ENCODE measurements at regions not wholly inside any gene's neighbourhood (a gene's known extent, or its start where the extent isn't known, plus 50 kb on each side); places are given as distances from the start of the nearest gene placed in this dataset.

DNA sequence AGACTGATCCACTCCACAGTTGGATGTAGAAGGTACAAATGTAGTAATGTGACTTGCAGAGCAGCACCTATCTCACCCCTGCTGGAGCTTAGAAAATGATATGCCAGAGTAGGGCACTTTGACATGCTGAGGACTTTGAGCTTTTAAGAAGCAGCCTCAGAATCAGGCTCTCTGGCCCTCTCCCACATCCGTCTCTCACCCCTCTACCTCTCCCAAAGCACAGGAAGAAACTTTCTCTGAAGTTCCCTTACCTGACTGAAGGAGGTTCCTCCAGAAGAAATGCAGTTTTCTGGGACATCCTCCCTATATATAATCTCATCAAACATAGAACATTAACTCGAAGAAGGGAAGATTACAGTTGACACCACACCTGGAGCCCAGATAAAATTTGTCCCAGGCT is 98.4 kb upstream of the PEX5L start:
- TF ChIP-seq, protein P1, sequence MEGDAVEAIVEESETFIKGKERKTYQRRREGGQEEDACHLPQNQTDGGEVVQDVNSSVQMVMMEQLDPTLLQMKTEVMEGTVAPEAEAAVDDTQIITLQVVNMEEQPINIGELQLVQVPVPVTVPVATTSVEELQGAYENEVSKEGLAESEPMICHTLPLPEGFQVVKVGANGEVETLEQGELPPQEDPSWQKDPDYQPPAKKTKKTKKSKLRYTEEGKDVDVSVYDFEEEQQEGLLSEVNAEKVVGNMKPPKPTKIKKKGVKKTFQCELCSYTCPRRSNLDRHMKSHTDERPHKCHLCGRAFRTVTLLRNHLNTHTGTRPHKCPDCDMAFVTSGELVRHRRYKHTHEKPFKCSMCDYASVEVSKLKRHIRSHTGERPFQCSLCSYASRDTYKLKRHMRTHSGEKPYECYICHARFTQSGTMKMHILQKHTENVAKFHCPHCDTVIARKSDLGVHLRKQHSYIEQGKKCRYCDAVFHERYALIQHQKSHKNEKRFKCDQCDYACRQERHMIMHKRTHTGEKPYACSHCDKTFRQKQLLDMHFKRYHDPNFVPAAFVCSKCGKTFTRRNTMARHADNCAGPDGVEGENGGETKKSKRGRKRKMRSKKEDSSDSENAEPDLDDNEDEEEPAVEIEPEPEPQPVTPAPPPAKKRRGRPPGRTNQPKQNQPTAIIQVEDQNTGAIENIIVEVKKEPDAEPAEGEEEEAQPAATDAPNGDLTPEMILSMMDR (IDR thresholded peaks at IDR 0.05 in 8 of 11, conservative IDR thresholded peaks at IDR 0.05 in 3 of 11), result no peak
- no peak for TF ChIP-seq POLR2A (IDR thresholded peaks at IDR 0.05)
